Breast epithelium (tissue), 4 donors: ENCODE measurements at regions not wholly inside any gene's neighbourhood (a gene's known extent, or its start where the extent isn't known, plus 50 kb on each side); places are given as distances from the start of the nearest gene placed in this dataset.

ENCODE experiments used
- DNase-seq, 2 donors: peaks; one replicate each; pipeline ENCODE4 v3.0.0-alpha.2; 2019; ENCODE audit warnings: low spot score in 2 of 2
- H3K27ac ChIP-seq, 2 donors: fragments of 200-600 bp; sonication (generic) in 1 of 2; one replicate each; pipeline ENCODE4 v1.5.1; 2016 to 2019; ENCODE audit warnings: mild to moderate bottlenecking in 1 of 2
- H3K27me3 ChIP-seq, 2 donors: fragments of 200-600 bp; sonication (generic) in 1 of 2; one replicate each; pipeline versions ENCODE4 v1.5.1 to v1.6.0; 2017 to 2019; ENCODE audit warnings: control low read depth in 1 of 2, mild to moderate bottlenecking in 1 of 2
- H3K36me3 ChIP-seq: fragments of 200-600 bp; one replicate; pipeline ENCODE4 v1.5.1; 2019
- H3K4me1 ChIP-seq, 2 donors: fragments of 200-600 bp; sonication (generic); one replicate each; pipeline ENCODE4 v1.5.1; 2016 to 2019; ENCODE audit warnings: control low read depth in 1 of 2
- H3K4me3 ChIP-seq, 3 donors: fragments of 200-600 bp; sonication (generic); 1 replicate in 2 of 3; 2 replicates in 1 of 3; pipeline ENCODE4 v1.5.1; 2016 to 2019; ENCODE audit warnings: mild to moderate bottlenecking in 3 of 3, moderate library complexity in 2 of 3
- H3K9me3 ChIP-seq, 2 donors: fragments of 200-600 bp; sonication (generic) in 1 of 2; one replicate each; pipeline ENCODE4 v1.5.1; 2016 to 2019; ENCODE audit warnings: control low read depth in 1 of 2
- CTCF ChIP-seq, 3 donors: fragments of 450-650 bp; IDR thresholded peaks; one replicate each; pipeline ENCODE4 v1.5.1; 2016 to 2017; ENCODE audit warnings: antibody characterized with exemption in 3 of 3, mild to moderate bottlenecking in 3 of 3, moderate library complexity in 3 of 3
- POLR2A ChIP-seq: fragments of 450-650 bp; IDR thresholded peaks from one replicate; pipeline ENCODE4 v1.6.1; 2016; ENCODE audit warnings: antibody characterized with exemption, mild to moderate bottlenecking, moderate library complexity
- POLR2AphosphoS5 ChIP-seq, 3 donors: sonication (generic); formaldehyde crosslinking; IDR thresholded peaks; one replicate each; pipeline ENCODE4 v1.6.1; 2017; ENCODE audit warnings: antibody characterized with exemption in 3 of 3
- intact Hi-C: fragments of 100-400 bp; cut with DNase I; formaldehyde crosslinking; loops from one replicate; pipeline ENCODE4 v1.15.1; 2023; ENCODE audit warnings: low total_unique reads

GRCh38 chr12:127401536-127401935 is 865.4 kb upstream of the TMEM132C start:
- Histone ChIP-seq H3K4me1 (no peaks in the 10 kb centered on the region), H3K4me3 (no peak overlapping the region), H3K9me3 (no peaks in the 10 kb centered on the region), H3K36me3 (no peaks in the 10 kb centered on the region), H3K27ac (no peak overlapping the region), H3K27me3 (no peaks in the 10 kb centered on the region)
- no peak for TF ChIP-seq CTCF (IDR thresholded peaks at IDR 0.05)
- TF ChIP-seq POLR2AphosphoS5 (IDR thresholded peaks at IDR 0.05): no peak
- TF ChIP-seq POLR2A: no peak
- intact Hi-C loops: no loop called here
- no peak for DNase-seq

GRCh38 chr12:127411166-127411915 is 855.6 kb upstream of the TMEM132C start:
- Histone ChIP-seq H3K4me1 (no peaks in the 10 kb centered on the region), H3K27ac (no peak overlapping the region), H3K4me3 (no peak overlapping the region), H3K36me3 (no peaks in the 10 kb centered on the region), H3K27me3 (no peaks in the 10 kb centered on the region), H3K9me3 (no peaks in the 10 kb centered on the region)
- no peak for TF ChIP-seq CTCF (IDR thresholded peaks at IDR 0.05)
- TF ChIP-seq POLR2AphosphoS5 (IDR thresholded peaks at IDR 0.05): no peak
- TF ChIP-seq POLR2A: no peak
- intact Hi-C loops: no loop called here
- DNase-seq: no peak

GRCh38 chr12:127411981-127412380 is 855.0 kb upstream of the TMEM132C start:
- no peak for DNase-seq
- H3K9me3 ChIP-seq: no peaks in the 10 kb centered on the region
- no peaks in the 10 kb centered on the region for H3K27me3 ChIP-seq
- TF ChIP-seq POLR2A: no peak
- no peak for TF ChIP-seq POLR2AphosphoS5 (IDR thresholded peaks at IDR 0.05)
- no peak for TF ChIP-seq CTCF (IDR thresholded peaks at IDR 0.05)
- H3K4me1 ChIP-seq: no peaks in the 10 kb centered on the region
- H3K27ac ChIP-seq: no peak overlapping the region
- H3K36me3 ChIP-seq: no peaks in the 10 kb centered on the region
- intact Hi-C loops: no loop called here
- no peak overlapping the region for H3K4me3 ChIP-seq

GRCh38 chr12:127412866-127413265 is 854.1 kb upstream of the TMEM132C start:
- Histone ChIP-seq H3K9me3 (peaks cover 0 to 4% of the 10 kb centered on the region in 2 donors), H3K4me3 (no peak overlapping the region), H3K4me1 (no peaks in the 10 kb centered on the region), H3K36me3 (no peaks in the 10 kb centered on the region), H3K27me3 (no peaks in the 10 kb centered on the region), H3K27ac (no peak overlapping the region)
- no peak for TF ChIP-seq CTCF (IDR thresholded peaks at IDR 0.05)
- no peak for DNase-seq
- intact Hi-C loops: no loop called here

- DNase-seq: no peak
- intact Hi-C loops: no loop called here
- peaks cover 0 to 4% of the 10 kb centered on the region in 2 donors for H3K9me3 ChIP-seq
- TF ChIP-seq POLR2A (no peak), CTCF (IDR thresholded peaks at IDR 0.05) (no peak), POLR2AphosphoS5 (IDR thresholded peaks at IDR 0.05) (no peak)
- no peaks in the 10 kb centered on the region for H3K36me3 ChIP-seq
- no peak overlapping the region for H3K4me3 ChIP-seq
- H3K27me3 ChIP-seq: no peaks in the 10 kb centered on the region
- H3K27ac ChIP-seq: no peak overlapping the region
- no peaks in the 10 kb centered on the region for H3K4me1 ChIP-seq
Observed at GRCh38 chr12:127414186-127414585, 852.8 kb upstream of the TMEM132C start.
